ENCODE measurements at regions not wholly inside any gene's neighbourhood (a gene's known extent, or its start where the extent isn't known, plus 50 kb on each side); places are given as distances from the start of the nearest gene placed in this dataset.
"Not testable (repeated sequence)": the region's sequence is repeated elsewhere in the genome, so short reads cannot be mapped to it uniquely, and the experiment has no call there.

DNA sequence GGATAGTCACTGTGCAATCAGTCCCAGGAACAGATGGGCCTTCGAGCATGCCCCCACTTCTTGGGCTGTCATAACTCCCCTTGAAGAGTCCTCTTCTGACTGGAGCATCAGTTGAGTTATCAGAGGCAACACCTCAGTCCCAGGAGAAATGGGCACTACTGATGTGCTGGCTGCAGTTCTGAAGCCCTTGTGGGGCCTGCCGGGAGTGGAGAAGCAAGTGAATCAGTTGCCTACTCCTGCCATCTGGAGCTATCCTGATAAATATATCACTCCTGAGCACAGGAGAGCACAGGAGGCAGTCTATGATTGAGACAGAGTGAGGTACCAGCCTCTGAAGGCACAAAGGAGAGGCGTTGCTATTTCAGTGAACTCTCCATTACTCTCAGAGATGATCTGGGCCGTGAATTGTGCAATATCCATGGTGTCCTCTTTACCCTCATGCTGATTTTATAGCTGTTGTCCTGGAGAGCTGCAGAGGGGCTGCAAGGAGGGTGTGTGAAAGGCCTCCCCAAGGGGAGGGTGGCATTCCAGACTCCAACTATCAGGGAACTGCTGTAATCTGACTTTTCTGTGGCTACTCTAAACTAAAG is 344.2 kb upstream of the ROPN1 start:
- H3K27ac Mint-ChIP-seq = no peak overlapping the region
- no peak for TF ChIP-seq CTCF (conservative IDR thresholded peaks at IDR 0.05)
- DNase-seq (ENCODE audit: extremely low spot score, unreplicated experiment) = no peak
- H3K4me3 Mint-ChIP-seq = no peak overlapping the region
- peaks cover 3% of the 10 kb centered on the region for H3K36me3 Mint-ChIP-seq
- no peaks in the 10 kb centered on the region for H3K27me3 Mint-ChIP-seq
- H3K9me3 Mint-ChIP-seq = no peaks in the 10 kb centered on the region
- no peaks in the 10 kb centered on the region for H3K4me1 Mint-ChIP-seq (ENCODE audit: unreplicated experiment)

DNA sequence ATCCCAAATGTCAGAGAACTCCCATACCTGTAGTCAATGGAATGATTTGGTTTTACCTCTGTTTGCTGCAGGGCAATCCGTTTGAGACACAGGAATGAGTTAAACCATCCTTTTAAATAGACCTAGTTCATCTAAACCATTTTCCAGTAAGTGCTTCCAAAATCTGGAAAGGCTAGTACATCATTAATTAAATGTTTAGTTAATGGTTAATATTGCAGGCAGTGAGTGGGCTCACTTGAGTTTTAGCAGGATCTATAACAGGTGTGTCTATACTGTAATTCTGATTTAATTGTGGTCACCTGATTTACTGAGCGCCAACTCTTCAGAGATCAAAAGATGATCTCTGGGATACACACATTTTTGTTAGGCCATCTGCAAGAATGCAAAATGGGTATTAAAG is 353.9 kb upstream of the ROPN1 start:
- Mint-ChIP-seq H3K27ac (no peak overlapping the region), H3K4me3 (no peak overlapping the region), H3K9me3 (no peaks in the 10 kb centered on the region), H3K36me3 (peaks cover 11% of the 10 kb centered on the region), H3K4me1 (ENCODE audit: unreplicated experiment) (no peaks in the 10 kb centered on the region), H3K27me3 (no peaks in the 10 kb centered on the region)
- TF ChIP-seq CTCF (conservative IDR thresholded peaks at IDR 0.05) = no peak
- no peak for DNase-seq (ENCODE audit: extremely low spot score, unreplicated experiment)

GRCh38 chr3:124346487-124346886 is 354.6 kb upstream of the ROPN1 start:
- no peak overlapping the region for H3K4me3 Mint-ChIP-seq
- peaks cover 5% of the 10 kb centered on the region for H3K4me1 Mint-ChIP-seq (ENCODE audit: unreplicated experiment)
- H3K27ac Mint-ChIP-seq = no peak overlapping the region
- peaks cover 4% of the 10 kb centered on the region for H3K36me3 Mint-ChIP-seq
- DNase-seq (ENCODE audit: extremely low spot score, unreplicated experiment) = no peak
- H3K9me3 Mint-ChIP-seq = no peaks in the 10 kb centered on the region
- no peaks in the 10 kb centered on the region for H3K27me3 Mint-ChIP-seq
- TF ChIP-seq CTCF (conservative IDR thresholded peaks at IDR 0.05) = no peak

GRCh38 chr3:124347418-124347817 is 355.5 kb upstream of the ROPN1 start:
- Mint-ChIP-seq H3K27me3 (no peaks in the 10 kb centered on the region), H3K36me3 (peaks cover 4% of the 10 kb centered on the region), H3K4me3 (no peak overlapping the region), H3K9me3 (no peaks in the 10 kb centered on the region), H3K4me1 (ENCODE audit: unreplicated experiment) (peaks cover 11% of the 10 kb centered on the region), H3K27ac (no peak overlapping the region)
- TF ChIP-seq CTCF (conservative IDR thresholded peaks at IDR 0.05) = no peak
- DNase-seq (ENCODE audit: extremely low spot score, unreplicated experiment) = no peak

DNA sequence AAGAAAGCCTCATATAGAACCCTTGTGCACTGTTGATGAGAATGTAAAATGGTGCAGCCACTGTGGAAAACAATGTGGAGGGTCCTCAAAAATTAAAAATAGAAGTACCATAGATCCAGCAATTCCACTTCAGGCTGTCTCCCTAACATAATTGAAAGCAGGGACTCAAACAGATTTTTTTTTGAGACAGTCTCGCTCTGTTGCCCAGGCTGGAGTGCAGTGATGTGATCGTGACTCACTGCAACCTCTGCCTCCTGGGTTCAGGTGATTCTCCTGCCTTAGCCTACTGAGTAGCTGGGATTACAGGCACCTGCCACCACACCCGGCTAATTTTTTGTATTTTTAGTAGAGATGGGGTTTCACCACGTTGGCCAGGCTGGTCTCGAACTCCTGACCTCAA is 356.6 kb upstream of the ROPN1 start:
- H3K4me3 Mint-ChIP-seq; H3K36me3 Mint-ChIP-seq; H3K27me3 Mint-ChIP-seq; DNase-seq (ENCODE audit: extremely low spot score, unreplicated experiment); H3K9me3 Mint-ChIP-seq; H3K27ac Mint-ChIP-seq: not testable (repeated sequence)
- peaks cover 11% of the 10 kb centered on the region for H3K4me1 Mint-ChIP-seq (ENCODE audit: unreplicated experiment)

DNA sequence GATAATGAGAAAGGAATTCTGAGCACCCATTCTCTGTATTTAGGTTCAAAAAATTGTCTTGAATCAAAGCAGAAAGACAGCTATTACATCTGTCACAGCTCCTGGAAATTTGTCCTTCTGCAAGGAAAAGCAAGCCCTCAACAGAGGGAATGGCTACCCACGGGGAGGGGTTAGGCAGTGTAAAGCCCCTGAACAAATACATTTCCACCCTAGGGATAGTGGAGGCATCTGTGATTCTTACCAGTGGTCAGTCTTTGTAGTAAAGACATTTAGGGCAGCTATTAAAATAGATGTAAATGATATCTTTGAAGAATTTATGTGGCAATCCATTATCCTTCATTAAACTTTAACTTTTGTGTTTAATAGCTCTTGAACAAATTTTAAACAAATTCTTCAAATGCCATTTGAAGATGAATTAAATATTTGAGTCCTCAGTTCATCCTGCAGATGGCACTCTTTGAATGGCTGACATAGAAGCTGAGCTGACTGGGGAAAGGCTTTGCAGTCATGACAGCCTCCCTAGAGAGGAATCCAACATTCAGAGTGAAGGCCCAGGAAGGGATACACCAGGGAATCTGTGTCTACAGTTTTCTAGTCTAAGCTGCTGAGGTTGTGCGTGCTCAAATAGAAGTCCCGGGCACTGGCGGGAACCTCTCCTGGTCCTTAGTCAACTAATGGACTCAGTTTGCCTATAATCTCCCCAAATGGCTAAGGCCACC is 359.7 kb upstream of the ROPN1 start:
- Mint-ChIP-seq H3K27ac (no peak overlapping the region), H3K36me3 (peaks cover under 1% of the 10 kb centered on the region), H3K4me3 (no peak overlapping the region), H3K9me3 (peaks cover under 1% of the 10 kb centered on the region), H3K4me1 (ENCODE audit: unreplicated experiment) (peaks cover 11% of the 10 kb centered on the region), H3K27me3 (no peaks in the 10 kb centered on the region)
- peak; percentile 77 for TF ChIP-seq CTCF (conservative IDR thresholded peaks at IDR 0.05)
- no peak for DNase-seq (ENCODE audit: extremely low spot score, unreplicated experiment)
